IMR-90 (cell line): ENCODE measurements at regions not wholly inside any gene's neighbourhood (a gene's known extent, or its start where the extent isn't known, plus 50 kb on each side); places are given as distances from the start of the nearest gene placed in this dataset.

Source experiments
- ATAC-seq: fragments of 200-7000 bp; cut with Tn5 transposase; 2 replicates; pipeline ENCODE4 v1.9.1; 2020; ENCODE audit warnings: low read depth, mild to moderate bottlenecking, moderate library complexity
- BruUV-seq: library from RNA; stranded (reverse); fragments of 400-500 nt; replicated peaks from 2 replicates; lab custom pipeline; 2021; lab: Mats Ljungman, UMichigan
- CTCF ChIA-PET: fragments of 300-600 bp; formaldehyde crosslinking; extraction: SDS; loops from one replicate; lab custom pipeline; 2021; ENCODE audit warnings: antibody characterized with exemption; lab: Yijun Ruan, JAX
- POLR2A ChIA-PET: fragments of 300-600 bp; sonication (Branson Sonifier 250); formaldehyde crosslinking; loops from one replicate; lab custom pipeline; 2022; ENCODE audit warnings: antibody characterized with exemption; ENCODE audit not compliant: unreplicated experiment; lab: Charles Lee
- DNase-seq: peaks from one replicate; pipeline ENCODE4 v3.0.0; 2013
- H2AFZ ChIP-seq: replicated peaks from 2 replicates; pipeline ENCODE3; 2013; ENCODE audit warnings: low read length, mild to moderate bottlenecking; ENCODE audit not compliant: poor library complexity
- H2AK5ac ChIP-seq: 2 replicates; pipeline ENCODE4 v1.6.1; 2013; ENCODE audit warnings: low read depth, low read length, inconsistent platforms
- H2AK9ac ChIP-seq: replicated peaks from 2 replicates; pipeline ENCODE3; 2013; ENCODE audit warnings: mild to moderate bottlenecking, low read depth, low read length, moderate library complexity; ENCODE audit not compliant: poor library complexity
- H2BK120ac ChIP-seq: 2 replicates; pipeline ENCODE4 v1.6.1; 2013; ENCODE audit warnings: low read depth, low read length, inconsistent platforms
- H2BK15ac ChIP-seq: 3 replicates; pipeline ENCODE4 v1.6.1; 2013; ENCODE audit warnings: low read depth, low read length, inconsistent platforms
- H2BK20ac ChIP-seq: 2 replicates; pipeline ENCODE4 v1.6.1; 2013; ENCODE audit warnings: low read depth, mild to moderate bottlenecking, inconsistent platforms, low read length, moderate library complexity
- H2BK5ac ChIP-seq: 2 replicates; pipeline ENCODE4 v1.6.1; 2013; ENCODE audit warnings: mild to moderate bottlenecking, low read depth, low read length, inconsistent platforms; ENCODE audit not compliant: poor library complexity, severe bottlenecking
- H3K14ac ChIP-seq: replicated peaks from 2 replicates; pipeline ENCODE4 v1.6.1; 2013; ENCODE audit warnings: low read depth, low read length, inconsistent platforms
- H3K18ac ChIP-seq: 2 replicates; pipeline ENCODE4 v1.6.1; 2013; ENCODE audit warnings: low read depth, low read length, control low read depth
- H3K23ac ChIP-seq: 2 replicates; pipeline ENCODE4 v1.6.1; 2013; ENCODE audit warnings: low read depth, low read length, inconsistent platforms
- H3K27ac ChIP-seq: 2 replicates; pipeline ENCODE4 v1.5.1; 2013; ENCODE audit warnings: mild to moderate bottlenecking, control low read depth, low read length; ENCODE audit not compliant: insufficient read depth
- H3K27me3 ChIP-seq: 2 replicates; pipeline ENCODE4 v1.6.1; 2013; ENCODE audit warnings: low read length; ENCODE audit not compliant: control insufficient read depth, insufficient read depth
- H3K36me3 ChIP-seq: 2 replicates; pipeline ENCODE4 v1.6.1; 2013; ENCODE audit warnings: low read length, mixed read lengths; ENCODE audit not compliant: control insufficient read depth, insufficient read depth
- H3K4ac ChIP-seq: 2 replicates; pipeline ENCODE4 v1.6.1; 2013; ENCODE audit warnings: low read depth, low read length, inconsistent platforms
- H3K4me1 ChIP-seq: 2 replicates; pipeline ENCODE4 v1.6.1; 2013; ENCODE audit warnings: low read length, mixed read lengths; ENCODE audit not compliant: control insufficient read depth, insufficient read depth
- H3K4me2 ChIP-seq: 2 replicates; pipeline ENCODE4 v1.6.1; 2013; ENCODE audit warnings: low read depth, mild to moderate bottlenecking, control low read depth, low read length, moderate library complexity
- H3K4me3 ChIP-seq: 2 replicates; pipeline ENCODE4 v1.5.1; 2013; ENCODE audit warnings: low read depth, mild to moderate bottlenecking, control low read depth, low read length, moderate library complexity; ENCODE audit not compliant: insufficient read depth
- H3K56ac ChIP-seq: 2 replicates; pipeline ENCODE4 v1.6.1; 2013; ENCODE audit warnings: low read length, inconsistent platforms; ENCODE audit not compliant: insufficient read depth; ENCODE audit errors: extremely low read depth
- H3K79me1 ChIP-seq, 2 experiments: 2 replicates each; pipeline ENCODE4 v1.6.1; 2013; ENCODE audit warnings: low read length in 2 of 2, inconsistent platforms in 1 of 2, low read depth in 1 of 2
- H3K9ac ChIP-seq: 2 replicates; pipeline ENCODE4 v1.6.1; 2013; ENCODE audit warnings: low read depth, low read length, control low read depth
- H3K9me1 ChIP-seq: 2 replicates; pipeline ENCODE4 v1.6.1; 2013; ENCODE audit warnings: low read length, inconsistent platforms; ENCODE audit not compliant: insufficient read depth
- H3K9me3 ChIP-seq: 2 replicates; pipeline ENCODE4 v1.6.1; 2013; ENCODE audit warnings: low read length; ENCODE audit not compliant: control insufficient read depth, insufficient read depth
- H4K20me1 ChIP-seq: 2 replicates; pipeline ENCODE4 v1.6.1; 2013; ENCODE audit warnings: low read length, inconsistent platforms; ENCODE audit not compliant: insufficient read depth
- H4K5ac ChIP-seq: 2 replicates; pipeline ENCODE4 v1.6.1; 2013; ENCODE audit warnings: mild to moderate bottlenecking, low read depth, low read length, control low read depth
- H4K8ac ChIP-seq, 2 experiments: 2 replicates each; pipeline ENCODE4 v1.6.1; 2013; ENCODE audit warnings: low read depth in 2 of 2, low read length in 2 of 2, control low read depth in 1 of 2, inconsistent platforms in 1 of 2
- H4K91ac ChIP-seq: 2 replicates; pipeline ENCODE4 v1.6.1; 2013; ENCODE audit warnings: low read depth, low read length, inconsistent platforms; ENCODE audit not compliant: insufficient read depth
- BHLHE40 ChIP-seq: fragments of 150-350 bp; IDR thresholded peaks from 2 replicates; pipeline ENCODE4 v1.6.1; 2016; ENCODE audit warnings: mild to moderate bottlenecking, low read depth, low read length
- CHD1 ChIP-seq: IDR thresholded peaks from 2 replicates; pipeline ENCODE4 v1.6.1; 2012; ENCODE audit warnings: low read depth, low read length, improper control_type of control experiment
- FOS ChIP-seq: fragments of 150-350 bp; IDR thresholded peaks from 2 replicates; pipeline ENCODE4 v1.6.1; 2016; ENCODE audit warnings: low read depth, low read length
- POLR2A ChIP-seq: IDR thresholded peaks from 2 replicates; pipeline ENCODE4 v1.6.1; 2012; ENCODE audit warnings: mild to moderate bottlenecking, low read depth, low read length
- RAD21 ChIP-seq: IDR thresholded peaks from 2 replicates; pipeline ENCODE4 v1.6.1; 2012; ENCODE audit warnings: low read length, improper control_type of control experiment
- RFX5 ChIP-seq: IDR thresholded peaks from 2 replicates; pipeline ENCODE4 v1.8.0; 2012; ENCODE audit warnings: low read depth, mild to moderate bottlenecking, low read length, moderate library complexity
- WGBS, 2 experiments: methylation state at CpG; one replicate each; pipeline versions ENCODE4 v1.1.5 to v1.1.7; 2013; ENCODE audit warnings: missing lambda C conversion rate in 2 of 2; ENCODE audit not compliant: insufficient read length in 1 of 2; ENCODE audit errors: extremely low coverage in 2 of 2; 5-methylcytosine and 5-hydroxymethylcytosine counted together
- dilution Hi-C: fragments of 300-500 bp; cut with HindIII; formaldehyde crosslinking; loops from one replicate; pipeline ENCODE4 v1.14.3; 2018; ENCODE audit warnings: low sequenced_read_pairs; ENCODE audit not compliant: unreplicated experiment
- in situ Hi-C: fragments of 300-500 bp; cut with MboI; formaldehyde crosslinking; loops from 3 replicates; pipeline ENCODE4 v1.14.3; 2019; ENCODE audit warnings: low sequenced_read_pairs, inconsistent platforms, mixed read lengths
- intact Hi-C: fragments of 100-400 bp; cut with micrococcal nuclease; formaldehyde crosslinking; loops from 2 replicates; pipeline ENCODE4 v1.10.0; 2022
- TF ChIP-seq, protein P1 (sequence below): fragments of 150-350 bp; IDR thresholded peaks from 2 replicates; pipeline ENCODE4 v1.6.1; 2016; ENCODE audit warnings: low read depth, mild to moderate bottlenecking, low read length, moderate library complexity, borderline replicate concordance
- TF ChIP-seq, protein P2 (sequence below): conservative IDR thresholded peaks from 2 replicates; pipeline ENCODE4 v1.5.1; 2012; ENCODE audit warnings: mild to moderate bottlenecking, low read depth, low read length, improper control_type of control experiment

DNA sequence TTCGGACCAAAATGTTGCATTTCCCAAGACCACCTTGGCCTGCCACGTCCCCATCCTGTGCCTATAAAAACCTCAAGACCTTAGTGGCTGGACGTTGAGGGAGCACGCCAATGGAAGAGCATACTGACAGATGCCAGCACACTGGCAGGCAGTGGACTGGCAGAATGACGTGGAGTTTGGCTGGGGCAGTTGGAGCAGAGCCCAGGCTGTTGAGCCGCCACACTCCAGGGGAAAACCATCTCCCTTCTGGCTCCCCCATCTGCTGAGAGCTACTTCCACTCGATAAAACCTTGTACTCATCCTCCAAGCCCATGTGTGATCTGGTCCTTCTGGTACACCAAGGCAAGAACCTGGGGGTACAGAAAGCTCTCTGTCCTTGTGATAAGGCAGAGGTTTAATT lies 494.1 kb downstream of the CDH11 start:
- Histone ChIP-seq H3K27ac (no peak overlapping the region), H3K56ac (no peak overlapping the region), H3K4me1 (no peaks in the 10 kb centered on the region), H4K8ac (no peak overlapping the region), H3K4ac (no peak overlapping the region), H3K23ac (no peak overlapping the region), H3K79me1 (no peaks in the 10 kb centered on the region), H2BK20ac (no peak overlapping the region), H3K27me3 (no peaks in the 10 kb centered on the region), H2AFZ (no peak overlapping the region), H3K9ac (no peak overlapping the region), H4K20me1 (no peaks in the 10 kb centered on the region), H3K36me3 (no peaks in the 10 kb centered on the region), H3K9me3 (no peaks in the 10 kb centered on the region), H4K5ac (no peak overlapping the region), H3K18ac (no peak overlapping the region), H2AK5ac (no peak overlapping the region), H2BK120ac (no peak overlapping the region), H2BK15ac (no peak overlapping the region), H2BK5ac (no peak overlapping the region), H2AK9ac (no peak overlapping the region), H4K91ac (no peak overlapping the region), H3K14ac (no peak overlapping the region), H3K4me3 (no peak overlapping the region), H3K4me2 (no peak overlapping the region), H3K9me1 (no peaks in the 10 kb centered on the region)
- ChIA-PET CTCF (no interaction called here), POLR2A (no interaction called here)
- in situ Hi-C loops: no loop called here
- no peak for DNase-seq
- WGBS, 2 experiments: 80% methylated on average over 1 of the region's 7 CpGs; no CpG with 5 or more reads in 1 of the 2 experiments
- intact Hi-C loops: no loop called here
- TF ChIP-seq BHLHE40: no peak
- TF ChIP-seq FOS: no peak
- no peak for TF ChIP-seq CHD1
- TF ChIP-seq, protein P1, sequence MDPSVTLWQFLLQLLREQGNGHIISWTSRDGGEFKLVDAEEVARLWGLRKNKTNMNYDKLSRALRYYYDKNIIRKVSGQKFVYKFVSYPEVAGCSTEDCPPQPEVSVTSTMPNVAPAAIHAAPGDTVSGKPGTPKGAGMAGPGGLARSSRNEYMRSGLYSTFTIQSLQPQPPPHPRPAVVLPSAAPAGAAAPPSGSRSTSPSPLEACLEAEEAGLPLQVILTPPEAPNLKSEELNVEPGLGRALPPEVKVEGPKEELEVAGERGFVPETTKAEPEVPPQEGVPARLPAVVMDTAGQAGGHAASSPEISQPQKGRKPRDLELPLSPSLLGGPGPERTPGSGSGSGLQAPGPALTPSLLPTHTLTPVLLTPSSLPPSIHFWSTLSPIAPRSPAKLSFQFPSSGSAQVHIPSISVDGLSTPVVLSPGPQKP: no peak
- no peak for TF ChIP-seq POLR2A
- no peak for TF ChIP-seq RAD21
- no peak for TF ChIP-seq RFX5
- TF ChIP-seq, protein P2, sequence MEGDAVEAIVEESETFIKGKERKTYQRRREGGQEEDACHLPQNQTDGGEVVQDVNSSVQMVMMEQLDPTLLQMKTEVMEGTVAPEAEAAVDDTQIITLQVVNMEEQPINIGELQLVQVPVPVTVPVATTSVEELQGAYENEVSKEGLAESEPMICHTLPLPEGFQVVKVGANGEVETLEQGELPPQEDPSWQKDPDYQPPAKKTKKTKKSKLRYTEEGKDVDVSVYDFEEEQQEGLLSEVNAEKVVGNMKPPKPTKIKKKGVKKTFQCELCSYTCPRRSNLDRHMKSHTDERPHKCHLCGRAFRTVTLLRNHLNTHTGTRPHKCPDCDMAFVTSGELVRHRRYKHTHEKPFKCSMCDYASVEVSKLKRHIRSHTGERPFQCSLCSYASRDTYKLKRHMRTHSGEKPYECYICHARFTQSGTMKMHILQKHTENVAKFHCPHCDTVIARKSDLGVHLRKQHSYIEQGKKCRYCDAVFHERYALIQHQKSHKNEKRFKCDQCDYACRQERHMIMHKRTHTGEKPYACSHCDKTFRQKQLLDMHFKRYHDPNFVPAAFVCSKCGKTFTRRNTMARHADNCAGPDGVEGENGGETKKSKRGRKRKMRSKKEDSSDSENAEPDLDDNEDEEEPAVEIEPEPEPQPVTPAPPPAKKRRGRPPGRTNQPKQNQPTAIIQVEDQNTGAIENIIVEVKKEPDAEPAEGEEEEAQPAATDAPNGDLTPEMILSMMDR: no peak
- no peak for ATAC-seq
- no TSS peak for BruUV-seq
- dilution Hi-C loops: no loop called here
